Ascending aorta (tissue), 2 donors: ENCODE measurements at regions not wholly inside any gene's neighbourhood (a gene's known extent, or its start where the extent isn't known, plus 50 kb on each side); places are given as distances from the start of the nearest gene placed in this dataset.

Experiments used
- DNase-seq, 2 donors: peaks; one replicate each; pipeline ENCODE4 v3.0.0-alpha.2; 2019; ENCODE audit warnings: low spot score in 2 of 2
- H3K27ac ChIP-seq, 2 donors: fragments of 200-600 bp; sonication (generic); one replicate each; pipeline ENCODE4 v1.5.1; 2016 to 2017; ENCODE audit warnings: mild to moderate bottlenecking in 1 of 2
- H3K27me3 ChIP-seq: fragments of 200-600 bp; sonication (generic); one replicate; pipeline ENCODE4 v1.5.1; 2017
- H3K36me3 ChIP-seq, 2 donors: fragments of 200-600 bp; sonication (generic); one replicate each; pipeline ENCODE4 v1.5.1; 2016
- H3K4me1 ChIP-seq, 2 donors: fragments of 200-600 bp; sonication (generic); one replicate each; pipeline ENCODE4 v1.5.1; 2016 to 2017; ENCODE audit warnings: mild to moderate bottlenecking in 1 of 2
- H3K4me3 ChIP-seq, 2 donors: fragments of 200-600 bp; sonication (generic); one replicate each; pipeline ENCODE4 v1.5.1; 2016 to 2017; ENCODE audit warnings: mild to moderate bottlenecking in 1 of 2
- H3K9me3 ChIP-seq, 2 donors: fragments of 200-600 bp; sonication (generic); one replicate each; pipeline ENCODE4 v1.5.1; 2016
- CTCF ChIP-seq, 3 experiments: fragments of 200-600 bp in 2 of 3; fragments of 450-650 bp in 1 of 3; sonication (generic) in 2 of 3; IDR thresholded peaks; one replicate each; pipeline ENCODE4 v1.5.1; 2016 to 2019; ENCODE audit warnings: antibody characterized with exemption in 3 of 3, mild to moderate bottlenecking in 1 of 3, moderate library complexity in 1 of 3
- intact Hi-C: fragments of 100-400 bp; cut with DNase I; formaldehyde crosslinking; loops from one replicate; pipeline ENCODE4 v1.15.1; 2023

GRCh38 chr12:118870551-118870950 is 110.8 kb upstream of the SRRM4 start:
- Histone ChIP-seq H3K4me3 (no peak overlapping the region), H3K4me1 (no peaks in the 10 kb centered on the region), H3K9me3 (no peaks in the 10 kb centered on the region), H3K36me3 (no peaks in the 10 kb centered on the region), H3K27me3 (no peaks in the 10 kb centered on the region), H3K27ac (no peak overlapping the region)
- intact Hi-C loops: no loop called here
- DNase-seq: no peak
- no peak for TF ChIP-seq CTCF (IDR thresholded peaks at IDR 0.05)

- H3K27ac ChIP-seq: no peak overlapping the region
- H3K36me3 ChIP-seq: no peaks in the 10 kb centered on the region
- H3K9me3 ChIP-seq: no peaks in the 10 kb centered on the region
- intact Hi-C loops: no loop called here
- TF ChIP-seq CTCF (IDR thresholded peaks at IDR 0.05): no peak
- H3K4me1 ChIP-seq: no peaks in the 10 kb centered on the region
- no peaks in the 10 kb centered on the region for H3K27me3 ChIP-seq
- no peak overlapping the region for H3K4me3 ChIP-seq
- no peak for DNase-seq
Observed at GRCh38 chr12:118874698-118875548, 106.4 kb upstream of the SRRM4 start.

- H3K4me3 ChIP-seq: no peak overlapping the region
- no peaks in the 10 kb centered on the region for H3K36me3 ChIP-seq
- no peaks in the 10 kb centered on the region for H3K27me3 ChIP-seq
- H3K4me1 ChIP-seq: no peaks in the 10 kb centered on the region
- DNase-seq: no peak
- TF ChIP-seq CTCF (IDR thresholded peaks at IDR 0.05): no peak
- H3K27ac ChIP-seq: no peak overlapping the region
- no peaks in the 10 kb centered on the region for H3K9me3 ChIP-seq
- intact Hi-C loops: no loop called here
Observed at GRCh38 chr12:118880720-118881493, 100.4 kb upstream of the SRRM4 start.

- Histone ChIP-seq H3K27me3 (no peaks in the 10 kb centered on the region), H3K4me1 (no peaks in the 10 kb centered on the region), H3K4me3 (no peak overlapping the region), H3K36me3 (no peaks in the 10 kb centered on the region), H3K27ac (no peak overlapping the region), H3K9me3 (no peaks in the 10 kb centered on the region)
- intact Hi-C loops: no loop called here
- DNase-seq: no peak
- no peak for TF ChIP-seq CTCF (IDR thresholded peaks at IDR 0.05)
Observed at GRCh38 chr12:118884226-118884625, 97.1 kb upstream of the SRRM4 start.

- intact Hi-C loops: no loop called here
- Histone ChIP-seq H3K27me3 (no peaks in the 10 kb centered on the region), H3K4me1 (no peaks in the 10 kb centered on the region), H3K27ac (no peak overlapping the region), H3K9me3 (no peaks in the 10 kb centered on the region), H3K36me3 (no peaks in the 10 kb centered on the region), H3K4me3 (no peak overlapping the region)
- TF ChIP-seq CTCF (IDR thresholded peaks at IDR 0.05): no peak
- no peak for DNase-seq
Observed at GRCh38 chr12:118900993-118901392, 80.3 kb upstream of the SRRM4 start.
